ENCODE measurements at regions not wholly inside any gene's neighbourhood (a gene's known extent, or its start where the extent isn't known, plus 50 kb on each side); places are given as distances from the start of the nearest gene placed in this dataset.

DNA sequence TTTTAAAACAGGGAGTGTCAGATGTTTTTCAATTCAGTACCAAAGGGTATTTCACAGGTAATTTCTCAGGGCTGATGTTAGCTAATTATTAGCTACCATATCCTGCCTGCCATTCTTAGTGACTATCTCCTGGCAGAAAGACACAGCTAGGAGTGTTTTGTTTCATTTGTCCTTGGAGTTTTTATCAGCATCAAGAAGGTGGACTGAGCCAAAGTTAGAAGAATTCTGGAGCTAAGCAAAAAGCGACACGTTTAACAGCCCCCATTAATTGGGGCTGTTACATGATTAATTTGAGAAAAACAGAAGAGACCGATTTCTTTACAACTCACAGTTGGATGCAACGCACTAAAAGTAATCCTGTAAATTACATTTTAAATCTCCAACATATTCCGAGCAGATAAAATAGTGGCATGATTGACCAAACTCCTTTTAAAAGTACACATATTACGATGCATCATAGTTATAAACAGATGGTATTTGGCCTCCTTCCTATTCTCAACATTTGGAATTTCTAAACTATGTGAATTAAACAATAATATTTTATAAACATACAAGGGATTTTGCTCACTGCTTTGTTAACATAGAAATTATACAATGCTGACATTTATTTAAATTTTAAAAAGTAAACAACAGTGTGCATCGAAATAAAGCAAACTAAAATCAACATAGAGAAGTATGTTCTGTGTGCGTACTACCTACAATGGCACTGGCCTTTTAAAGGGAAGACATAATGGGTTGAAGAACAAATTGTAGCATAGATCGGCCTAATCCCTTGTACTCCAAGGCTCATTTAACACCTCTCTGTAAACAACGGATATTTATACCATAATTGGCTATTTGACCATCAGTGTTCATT is 585.1 kb downstream of the ZEB2 start:
- no peaks in the 10 kb centered on the region for H3K9me3 ChIP-seq (ENCODE audit: low read length)
- POLR2A ChIA-PET (ENCODE audit: unreplicated experiment): no interaction called here
- H2AFZ ChIP-seq (ENCODE audit: low read length): no peak overlapping the region
- TF ChIP-seq EZH2phosphoT487 (IDR thresholded peaks at IDR 0.05; ENCODE audit: borderline replicate concordance, low read length) (no peak), EZH2 (IDR thresholded peaks at IDR 0.05; ENCODE audit: low read length, unreplicated experiment) (no peak)
- TF ChIP-seq, protein P1, sequence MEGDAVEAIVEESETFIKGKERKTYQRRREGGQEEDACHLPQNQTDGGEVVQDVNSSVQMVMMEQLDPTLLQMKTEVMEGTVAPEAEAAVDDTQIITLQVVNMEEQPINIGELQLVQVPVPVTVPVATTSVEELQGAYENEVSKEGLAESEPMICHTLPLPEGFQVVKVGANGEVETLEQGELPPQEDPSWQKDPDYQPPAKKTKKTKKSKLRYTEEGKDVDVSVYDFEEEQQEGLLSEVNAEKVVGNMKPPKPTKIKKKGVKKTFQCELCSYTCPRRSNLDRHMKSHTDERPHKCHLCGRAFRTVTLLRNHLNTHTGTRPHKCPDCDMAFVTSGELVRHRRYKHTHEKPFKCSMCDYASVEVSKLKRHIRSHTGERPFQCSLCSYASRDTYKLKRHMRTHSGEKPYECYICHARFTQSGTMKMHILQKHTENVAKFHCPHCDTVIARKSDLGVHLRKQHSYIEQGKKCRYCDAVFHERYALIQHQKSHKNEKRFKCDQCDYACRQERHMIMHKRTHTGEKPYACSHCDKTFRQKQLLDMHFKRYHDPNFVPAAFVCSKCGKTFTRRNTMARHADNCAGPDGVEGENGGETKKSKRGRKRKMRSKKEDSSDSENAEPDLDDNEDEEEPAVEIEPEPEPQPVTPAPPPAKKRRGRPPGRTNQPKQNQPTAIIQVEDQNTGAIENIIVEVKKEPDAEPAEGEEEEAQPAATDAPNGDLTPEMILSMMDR (conservative IDR thresholded peaks at IDR 0.05; ENCODE audit: low read depth, low read length): no peak
- no peak overlapping the region for H3K27ac ChIP-seq (ENCODE audit: low read length)
- intact Hi-C loops (cut with micrococcal nuclease): no loop called here
- BruUV-seq (replicated peaks): no TSS peak
- H3K27me3 ChIP-seq (ENCODE audit: low read length): no peaks in the 10 kb centered on the region
- no peaks in the 10 kb centered on the region for H3K36me3 ChIP-seq (ENCODE audit: low read depth, low read length)
- H3K4me2 ChIP-seq (ENCODE audit: low read length): no peak overlapping the region
- no peak for DNase-seq
- no peaks in the 10 kb centered on the region for H3K4me1 ChIP-seq (ENCODE audit: insufficient read depth, low read length)
- CTCF ChIA-PET: no interaction called here
- H3K9me2 ChIP-seq (replicated peaks; ENCODE audit: low read length): no peaks in the 10 kb centered on the region
- no peaks in the 10 kb centered on the region for H3F3A ChIP-seq (ENCODE audit: low read length, unreplicated experiment)
- ATAC-seq: no peak
- H3K9ac ChIP-seq (ENCODE audit: low read length): no peak overlapping the region
- H3K4me3 ChIP-seq (ENCODE audit: low read length): no peak overlapping the region
- no peaks in the 10 kb centered on the region for H4K20me1 ChIP-seq (ENCODE audit: low read length)
- no peaks in the 10 kb centered on the region for H3K79me2 ChIP-seq (ENCODE audit: low read length)

DNA sequence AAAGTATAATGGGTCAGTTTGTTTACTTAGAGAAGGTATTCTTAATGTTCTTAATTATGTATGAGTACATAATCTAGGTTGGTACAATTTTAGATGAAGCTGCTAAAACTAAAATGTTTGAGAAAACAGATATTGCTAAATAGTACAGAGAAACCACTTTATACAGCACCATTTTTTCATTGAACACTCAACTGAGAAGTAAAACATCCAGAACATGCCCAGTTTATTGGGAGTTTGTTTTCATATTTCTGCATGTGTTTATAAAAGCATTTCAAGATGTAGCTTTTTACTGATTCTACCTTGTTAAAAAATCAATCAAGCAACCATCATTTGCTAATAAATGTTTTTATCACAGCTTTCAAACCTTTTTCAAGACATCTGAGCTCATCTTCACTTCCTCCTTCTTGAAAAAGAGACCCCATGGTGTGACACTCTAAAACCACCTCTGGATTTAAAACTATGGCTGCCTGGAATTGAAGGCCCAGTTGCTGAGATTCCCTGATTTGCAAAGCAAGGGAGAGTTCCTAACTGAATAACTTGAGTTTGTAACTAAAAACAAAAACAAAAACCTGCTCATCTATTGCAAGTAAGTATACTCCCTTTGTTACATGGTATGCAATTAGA is 585.9 kb downstream of the ZEB2 start:
- Histone ChIP-seq H3K9me3 (ENCODE audit: low read length) (no peaks in the 10 kb centered on the region), H3K36me3 (ENCODE audit: low read depth, low read length) (no peaks in the 10 kb centered on the region), H4K20me1 (ENCODE audit: low read length) (no peaks in the 10 kb centered on the region), H3F3A (ENCODE audit: low read length, unreplicated experiment) (no peaks in the 10 kb centered on the region), H3K4me3 (ENCODE audit: low read length) (no peak overlapping the region), H3K4me1 (ENCODE audit: insufficient read depth, low read length) (no peaks in the 10 kb centered on the region), H3K27ac (ENCODE audit: low read length) (no peak overlapping the region), H3K79me2 (ENCODE audit: low read length) (no peaks in the 10 kb centered on the region), H3K9ac (ENCODE audit: low read length) (no peak overlapping the region), H3K27me3 (ENCODE audit: low read length) (no peaks in the 10 kb centered on the region), H3K9me2 (replicated peaks; ENCODE audit: low read length) (no peaks in the 10 kb centered on the region), H3K4me2 (ENCODE audit: low read length) (no peak overlapping the region), H2AFZ (ENCODE audit: low read length) (no peak overlapping the region)
- POLR2A ChIA-PET (ENCODE audit: unreplicated experiment): no interaction called here
- BruUV-seq (replicated peaks): no TSS peak
- ATAC-seq: no peak
- CTCF ChIA-PET: no interaction called here
- TF ChIP-seq, protein P1 (conservative IDR thresholded peaks at IDR 0.05; ENCODE audit: low read depth, low read length): no peak
- no peak for TF ChIP-seq EZH2 (IDR thresholded peaks at IDR 0.05; ENCODE audit: low read length, unreplicated experiment)
- no peak for TF ChIP-seq EZH2phosphoT487 (IDR thresholded peaks at IDR 0.05; ENCODE audit: borderline replicate concordance, low read length)
- DNase-seq: no peak
- intact Hi-C loops (cut with micrococcal nuclease): no loop called here

DNA sequence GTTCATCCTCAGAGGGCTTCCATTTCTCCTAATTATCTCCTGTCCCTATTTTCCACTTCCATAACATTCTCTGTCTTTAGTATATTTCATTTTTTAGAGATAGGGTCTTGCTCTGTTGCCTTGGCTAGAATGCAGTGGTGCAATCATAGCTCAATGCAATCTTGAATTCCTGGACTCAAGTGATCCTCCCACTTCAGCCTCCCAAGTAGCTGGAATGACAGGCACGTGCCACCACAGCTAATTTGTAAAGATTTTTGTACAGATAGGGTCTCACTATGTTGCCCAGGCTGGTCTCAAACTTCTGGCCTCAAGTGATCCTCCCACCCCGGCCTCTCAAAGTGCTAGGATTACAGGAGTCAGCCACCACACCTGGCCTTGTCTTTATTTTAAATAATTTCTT is 589.0 kb downstream of the ZEB2 start:
- CTCF ChIA-PET: no interaction called here

More for the DNA sequence above, 589.0 kb downstream of the ZEB2 start:
- Histone ChIP-seq H3K4me2 (ENCODE audit: low read length) (no peak overlapping the region), H3K27ac (ENCODE audit: low read length) (no peak overlapping the region), H3K4me1 (ENCODE audit: insufficient read depth, low read length) (no peaks in the 10 kb centered on the region), H3K4me3 (ENCODE audit: low read length) (no peak overlapping the region), H3K9me3 (ENCODE audit: low read length) (no peaks in the 10 kb centered on the region), H2AFZ (ENCODE audit: low read length) (no peak overlapping the region), H3K27me3 (ENCODE audit: low read length) (no peaks in the 10 kb centered on the region), H3K79me2 (ENCODE audit: low read length) (no peaks in the 10 kb centered on the region), H4K20me1 (ENCODE audit: low read length) (no peaks in the 10 kb centered on the region), H3F3A (ENCODE audit: low read length, unreplicated experiment) (no peaks in the 10 kb centered on the region), H3K9me2 (replicated peaks; ENCODE audit: low read length) (no peaks in the 10 kb centered on the region), H3K9ac (ENCODE audit: low read length) (no peak overlapping the region), H3K36me3 (ENCODE audit: low read depth, low read length) (no peaks in the 10 kb centered on the region)
- ATAC-seq: no peak
- TF ChIP-seq EZH2phosphoT487 (IDR thresholded peaks at IDR 0.05; ENCODE audit: borderline replicate concordance, low read length) (no peak), EZH2 (IDR thresholded peaks at IDR 0.05; ENCODE audit: low read length, unreplicated experiment) (no peak)
- TF ChIP-seq, protein P1 (conservative IDR thresholded peaks at IDR 0.05; ENCODE audit: low read depth, low read length): no peak
- POLR2A ChIA-PET (ENCODE audit: unreplicated experiment): no interaction called here
- DNase-seq: no peak
- no TSS peak for BruUV-seq (replicated peaks)
- intact Hi-C loops (cut with micrococcal nuclease): no loop called here

Measured in PC-3 (cell line).